ENCODE measurements at regions not wholly inside any gene's neighbourhood (a gene's known extent, or its start where the extent isn't known, plus 50 kb on each side); places are given as distances from the start of the nearest gene placed in this dataset.

DNA sequence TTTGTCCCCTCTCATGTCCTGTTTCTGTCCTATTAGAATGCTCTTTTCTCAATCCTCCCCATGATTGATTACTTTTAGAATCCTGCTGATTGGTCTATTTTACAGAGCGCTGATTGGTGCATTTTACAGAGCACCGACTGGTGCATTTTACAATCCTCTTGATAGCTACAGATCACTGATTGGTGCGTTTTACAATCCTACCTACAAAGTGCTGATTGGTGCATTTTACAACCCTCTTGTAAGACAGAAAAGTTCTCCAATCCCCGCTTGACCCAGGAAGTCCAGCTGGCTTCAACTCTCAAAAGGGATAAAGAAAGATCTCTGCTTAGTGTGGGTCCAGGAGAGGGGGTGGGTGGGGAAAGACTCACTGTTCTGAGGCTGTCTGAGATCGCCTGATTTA, 71.3 kb downstream of the DHRS2 start:
- TF ChIP-seq, protein P1, sequence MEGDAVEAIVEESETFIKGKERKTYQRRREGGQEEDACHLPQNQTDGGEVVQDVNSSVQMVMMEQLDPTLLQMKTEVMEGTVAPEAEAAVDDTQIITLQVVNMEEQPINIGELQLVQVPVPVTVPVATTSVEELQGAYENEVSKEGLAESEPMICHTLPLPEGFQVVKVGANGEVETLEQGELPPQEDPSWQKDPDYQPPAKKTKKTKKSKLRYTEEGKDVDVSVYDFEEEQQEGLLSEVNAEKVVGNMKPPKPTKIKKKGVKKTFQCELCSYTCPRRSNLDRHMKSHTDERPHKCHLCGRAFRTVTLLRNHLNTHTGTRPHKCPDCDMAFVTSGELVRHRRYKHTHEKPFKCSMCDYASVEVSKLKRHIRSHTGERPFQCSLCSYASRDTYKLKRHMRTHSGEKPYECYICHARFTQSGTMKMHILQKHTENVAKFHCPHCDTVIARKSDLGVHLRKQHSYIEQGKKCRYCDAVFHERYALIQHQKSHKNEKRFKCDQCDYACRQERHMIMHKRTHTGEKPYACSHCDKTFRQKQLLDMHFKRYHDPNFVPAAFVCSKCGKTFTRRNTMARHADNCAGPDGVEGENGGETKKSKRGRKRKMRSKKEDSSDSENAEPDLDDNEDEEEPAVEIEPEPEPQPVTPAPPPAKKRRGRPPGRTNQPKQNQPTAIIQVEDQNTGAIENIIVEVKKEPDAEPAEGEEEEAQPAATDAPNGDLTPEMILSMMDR (IDR thresholded peaks at IDR 0.05), result no peak
- no peak for TF ChIP-seq ZFX (IDR thresholded peaks at IDR 0.05; ENCODE audit: borderline replicate concordance)

All from 22Rv1 (cell line).